H9 (cell line): ENCODE measurements at regions not wholly inside any gene's neighbourhood (a gene's known extent, or its start where the extent isn't known, plus 50 kb on each side); places are given as distances from the start of the nearest gene placed in this dataset.

Experiments
- DNase-seq: peaks from one replicate; pipeline ENCODE4 v3.0.0-alpha.2; 2017
- H2AFZ ChIP-seq: one replicate; pipeline ENCODE4 v1.6.1; 2013; ENCODE audit warnings: mild to moderate bottlenecking, low read length, control low read depth, moderate library complexity
- H2AK5ac ChIP-seq: 2 replicates; pipeline ENCODE4 v1.6.1; 2013; ENCODE audit warnings: low read length, control low read depth, mixed read lengths; ENCODE audit not compliant: insufficient read length
- H2BK120ac ChIP-seq: one replicate; pipeline ENCODE4 v1.6.1; 2013; ENCODE audit warnings: low read depth, mild to moderate bottlenecking, low read length, control low read depth, inconsistent platforms; ENCODE audit not compliant: poor library complexity, severe bottlenecking
- H2BK12ac ChIP-seq: 2 replicates; pipeline ENCODE4 v1.6.1; 2013; ENCODE audit warnings: low read length, control low read depth, mixed read lengths, low read depth; ENCODE audit not compliant: insufficient read length
- H2BK15ac ChIP-seq: 2 replicates; pipeline ENCODE4 v1.6.1; 2013; ENCODE audit warnings: low read depth, low read length, control low read depth
- H2BK20ac ChIP-seq: one replicate; pipeline ENCODE4 v1.6.1; 2013; ENCODE audit warnings: low read depth, mild to moderate bottlenecking, low read length, control low read depth, inconsistent platforms; ENCODE audit not compliant: poor library complexity, severe bottlenecking
- H2BK5ac ChIP-seq: 2 replicates; pipeline ENCODE4 v1.6.1; 2013; ENCODE audit warnings: low read length, control low read depth, mixed read lengths; ENCODE audit not compliant: insufficient read length
- H3K14ac ChIP-seq: 2 replicates; pipeline ENCODE4 v1.6.1; 2013; ENCODE audit warnings: low read length, control low read depth; ENCODE audit not compliant: insufficient read depth
- H3K18ac ChIP-seq: 2 replicates; pipeline ENCODE4 v1.6.1; 2013; ENCODE audit warnings: low read depth, mild to moderate bottlenecking, mixed read lengths, low read length, control low read depth; ENCODE audit not compliant: insufficient read length
- H3K23ac ChIP-seq: 2 replicates; pipeline ENCODE4 v1.6.1; 2013; ENCODE audit warnings: low read length, control low read depth, mixed read lengths, low read depth; ENCODE audit not compliant: insufficient read length
- H3K23me2 ChIP-seq: 2 replicates; pipeline ENCODE4 v1.6.1; 2013; ENCODE audit warnings: low read depth, mild to moderate bottlenecking, mixed read lengths, low read length, control low read depth; ENCODE audit not compliant: insufficient read length, poor library complexity, severe bottlenecking
- H3K27ac ChIP-seq: 2 replicates; pipeline ENCODE4 v1.5.1; 2013; ENCODE audit warnings: low read length, control low read depth, mixed read lengths, low read depth; ENCODE audit not compliant: insufficient read length
- H3K27me3 ChIP-seq: 2 replicates; pipeline ENCODE4 v1.6.1; 2013; ENCODE audit warnings: low read length, control low read depth, inconsistent platforms; ENCODE audit not compliant: insufficient read depth
- H3K4ac ChIP-seq: 2 replicates; pipeline ENCODE4 v1.6.1; 2013; ENCODE audit warnings: low read depth, mild to moderate bottlenecking, control low read depth, inconsistent platforms, low read length, moderate library complexity
- H3K4me1 ChIP-seq: 2 replicates; pipeline ENCODE4 v1.6.1; 2013; ENCODE audit warnings: low read length, control low read depth, inconsistent platforms; ENCODE audit not compliant: insufficient read depth
- H3K4me2 ChIP-seq: 2 replicates; pipeline ENCODE4 v1.6.1; 2013; ENCODE audit warnings: low read length, control low read depth, mixed read lengths; ENCODE audit not compliant: insufficient read length, insufficient read depth
- H3K56ac ChIP-seq: 2 replicates; pipeline ENCODE4 v1.6.1; 2013; ENCODE audit warnings: low read depth, mild to moderate bottlenecking, mixed read lengths, low read length, control low read depth; ENCODE audit not compliant: insufficient read length
- H3K79me1 ChIP-seq: 2 replicates; pipeline ENCODE4 v1.6.1; 2013; ENCODE audit warnings: low read depth, mild to moderate bottlenecking, moderate library complexity, low read length, control low read depth, inconsistent platforms; ENCODE audit not compliant: insufficient read depth, poor library complexity, severe bottlenecking
- H3K79me2 ChIP-seq: 2 replicates; pipeline ENCODE4 v1.6.1; 2013; ENCODE audit warnings: low read length, control low read depth, inconsistent platforms; ENCODE audit not compliant: insufficient read depth
- H3K9ac ChIP-seq: 2 replicates; pipeline ENCODE4 v1.6.1; 2013; ENCODE audit warnings: low read length, control low read depth, mixed read lengths; ENCODE audit not compliant: insufficient read length; ENCODE audit errors: extremely low read depth
- H3K9me3 ChIP-seq: one replicate; pipeline ENCODE4 v1.6.1; 2013; ENCODE audit warnings: low read depth, low read length, inconsistent platforms; ENCODE audit not compliant: control insufficient read depth
- H3T11ph ChIP-seq: one replicate; pipeline ENCODE4 v1.6.1; 2013; ENCODE audit warnings: mild to moderate bottlenecking, low read length, control low read depth, inconsistent platforms
- H4K20me1 ChIP-seq: one replicate; pipeline ENCODE4 v1.6.1; 2013; ENCODE audit not compliant: control insufficient read depth, insufficient read length, insufficient read depth
- H4K5ac ChIP-seq: 2 replicates; pipeline ENCODE4 v1.6.1; 2013; ENCODE audit warnings: low read depth, mild to moderate bottlenecking, mixed read lengths, low read length, control low read depth; ENCODE audit not compliant: insufficient read length
- H4K8ac ChIP-seq: replicated peaks from 2 replicates; pipeline ENCODE4 v1.6.1; 2013; ENCODE audit warnings: low read length, control low read depth, mixed read lengths, low read depth; ENCODE audit not compliant: insufficient read length
- H4K91ac ChIP-seq: 2 replicates; pipeline ENCODE4 v1.6.1; 2013; ENCODE audit warnings: low read depth, mild to moderate bottlenecking, moderate library complexity, mixed read lengths, low read length, control low read depth; ENCODE audit not compliant: insufficient read length
- H3K27ac Mint-ChIP-seq, 3 experiments: 2 replicates in 2 of 3; 3 replicates in 1 of 3; pipeline ENCODE4 v1.8.0; 2020 to 2021; ENCODE audit warnings: mixed read lengths in 3 of 3, mild to moderate bottlenecking in 1 of 3, moderate library complexity in 1 of 3
- H3K27me3 Mint-ChIP-seq: 2 replicates; pipeline ENCODE4 v1.8.0; 2021; ENCODE audit warnings: low read depth, mild to moderate bottlenecking, moderate library complexity, mixed read lengths
- H3K36me3 Mint-ChIP-seq, 3 experiments: 2 replicates in 2 of 3; 3 replicates in 1 of 3; pipeline ENCODE4 v1.8.0; 2020 to 2021; ENCODE audit warnings: low read depth in 3 of 3, mixed read lengths in 3 of 3; ENCODE audit not compliant: insufficient read depth in 1 of 3
- H3K4me1 Mint-ChIP-seq, 2 experiments: 2 replicates each; pipeline ENCODE4 v1.8.0; 2020; ENCODE audit warnings: mixed read lengths in 2 of 2
- H3K4me3 Mint-ChIP-seq, 2 experiments: 2 replicates in 1 of 2; 3 replicates in 1 of 2; pipeline ENCODE4 v1.8.0; 2020 to 2021; ENCODE audit warnings: mild to moderate bottlenecking in 2 of 2, mixed read lengths in 2 of 2, moderate library complexity in 1 of 2
- H3K9me3 Mint-ChIP-seq, 2 experiments: 2 replicates in 1 of 2; 3 replicates in 1 of 2; pipeline ENCODE4 v1.8.0; 2020; ENCODE audit warnings: mild to moderate bottlenecking in 2 of 2, mixed read lengths in 2 of 2, moderate library complexity in 1 of 2
- CTCF ChIP-seq: fragments of 200-600 bp; sonication (generic); conservative IDR thresholded peaks from 3 replicates; pipeline ENCODE4 v1.8.0; 2021; ENCODE audit warnings: antibody characterized with exemption, mild to moderate bottlenecking
- WGBS: extraction: QIAGEN DNeasy Blood & Tissue Kit; methylation state at CpG from one replicate; pipeline ENCODE4 v1.1.7; 2013; ENCODE audit warnings: missing lambda C conversion rate, low lambda C conversion rate, mixed read lengths; ENCODE audit not compliant: insufficient read length; ENCODE audit errors: extremely low coverage; 5-methylcytosine and 5-hydroxymethylcytosine counted together

- Mint-ChIP-seq H3K9me3 (peaks cover 0 to 6% of the 10 kb centered on the region in 2 experiments; a peak in 1 of 5 replicates), H3K4me3 (no peak overlapping the region), H3K27me3 (peaks cover 37% of the 10 kb centered on the region), H3K27ac (no peak overlapping the region), H3K4me1 (peaks cover 0 to 11% of the 10 kb centered on the region in 2 experiments; a peak in 1 of 4 replicates), H3K36me3 (no peaks in the 10 kb centered on the region)
- Histone ChIP-seq H2AK5ac (no peak overlapping the region), H2BK15ac (no peak overlapping the region), H4K20me1 (no peaks in the 10 kb centered on the region), H2BK20ac (no peak overlapping the region), H3K4me1 (no peaks in the 10 kb centered on the region), H2BK5ac (no peak overlapping the region), H3K9ac (no peak overlapping the region), H3K23ac (no peak overlapping the region), H4K91ac (no peak overlapping the region), H2BK12ac (no peak overlapping the region), H3K79me2 (no peaks in the 10 kb centered on the region), H3K79me1 (no peaks in the 10 kb centered on the region), H2AFZ (no peak overlapping the region), H2BK120ac (no peak overlapping the region), H3K14ac (no peak overlapping the region), H3K27ac (no peak overlapping the region), H3K27me3 (no peaks in the 10 kb centered on the region), H4K8ac (no peak overlapping the region), H3K18ac (no peak overlapping the region), H3K56ac (no peak overlapping the region), H4K5ac (no peak overlapping the region), H3K23me2 (peaks cover 2% of the 10 kb centered on the region), H3K4me2 (no peak overlapping the region), H3K9me3 (no peaks in the 10 kb centered on the region), H3K4ac (no peak overlapping the region), H3T11ph (no peak overlapping the region)
- no CpG with 5 or more reads among the region's 8 CpGs for WGBS
- no peak for TF ChIP-seq CTCF
- no peak for DNase-seq
Observed at GRCh38 chr13:112219740-112220139, 152.8 kb downstream of the SOX1 start.
